ENCODE measurements at regions not wholly inside any gene's neighbourhood (a gene's known extent, or its start where the extent isn't known, plus 50 kb on each side); places are given as distances from the start of the nearest gene placed in this dataset.

- 22% methylated on average over 3 of the region's 3 CpGs for WGBS (ENCODE audit: insufficient coverage, insufficient replicate concordance, low lambda C conversion rate, missing lambda C conversion rate)
- Histone ChIP-seq H4K20me1 (ENCODE audit: control insufficient read depth, insufficient read depth) (no peaks in the 10 kb centered on the region), H3K27me3 (replicated peaks in 1 of 2; ENCODE audit: control insufficient read depth in 2 of 2, insufficient read depth in 2 of 2, low read length in 1 of 2) (no peaks in the 10 kb centered on the region; a peak in 1 of 4 replicates), H3K27ac (ENCODE audit: control insufficient read depth, insufficient read depth) (no peak overlapping the region), H3K4me1 (ENCODE audit: control insufficient read depth, insufficient read depth, low read length) (no peaks in the 10 kb centered on the region), H3K9ac (ENCODE audit: control insufficient read depth, insufficient read depth, low read length) (no peak overlapping the region), H2AFZ (ENCODE audit: control insufficient read depth, low read depth, low read length) (no peak overlapping the region), H3K9me3 (replicated peaks; ENCODE audit: control insufficient read depth, insufficient read depth, low read length) (no peaks in the 10 kb centered on the region), H3K4me3 (no peak overlapping the region), H3K4me2 (ENCODE audit: control insufficient read depth, insufficient read depth) (no peak overlapping the region), H3K36me3 (ENCODE audit: control insufficient read depth in 2 of 2, insufficient read depth in 2 of 2, low read length in 1 of 2) (no peaks in the 10 kb centered on the region), H3K79me2 (ENCODE audit: control insufficient read depth, insufficient read depth, low read length) (no peaks in the 10 kb centered on the region)
- no peak for ATAC-seq
- TF ChIP-seq TCF12 (IDR thresholded peaks at IDR 0.05; ENCODE audit: low read depth, low read length), result no peak
- SMC1A ChIA-PET (ENCODE audit: uncharacterized antibody, unreplicated experiment), result interaction anchor here (1.5 kb wide), 1 partner anchor 522 kb away, joined by 3 read pairs; no protein-coding TSS in a partner anchor
- intact Hi-C loops (cut with micrococcal nuclease; ENCODE audit: unreplicated experiment), result no loop called here
- no TSS peak for BruUV-seq (replicated peaks)
- FAIRE-seq, result no peak
- RAD21 ChIA-PET (ENCODE audit: unreplicated experiment), result no interaction called here
- DNase-seq (ENCODE audit: low read depth, low spot score), result no peak
- POLR2A ChIA-PET, result no interaction called here
- CTCF ChIA-PET, result no interaction called here
- in situ Hi-C loops (cut with MboI), result no loop called here
Observed at GRCh38 chr6:126743076-126743475, 375.4 kb upstream of the RSPO3 start.

GRCh38 chr6:126747728-126748540 is 370.5 kb upstream of the RSPO3 start:
- Histone ChIP-seq H3K27me3 (replicated peaks in 1 of 2; ENCODE audit: control insufficient read depth in 2 of 2, insufficient read depth in 2 of 2, low read length in 1 of 2) (no peaks in the 10 kb centered on the region; a peak in 1 of 4 replicates), H3K4me1 (ENCODE audit: control insufficient read depth, insufficient read depth, low read length) (no peaks in the 10 kb centered on the region), H4K20me1 (ENCODE audit: control insufficient read depth, insufficient read depth) (no peaks in the 10 kb centered on the region), H3K79me2 (ENCODE audit: control insufficient read depth, insufficient read depth, low read length) (no peaks in the 10 kb centered on the region), H3K4me2 (ENCODE audit: control insufficient read depth, insufficient read depth) (no peak overlapping the region), H3K9ac (ENCODE audit: control insufficient read depth, insufficient read depth, low read length) (no peak overlapping the region), H3K9me3 (replicated peaks; ENCODE audit: control insufficient read depth, insufficient read depth, low read length) (no peaks in the 10 kb centered on the region), H3K36me3 (ENCODE audit: control insufficient read depth in 2 of 2, insufficient read depth in 2 of 2, low read length in 1 of 2) (no peaks in the 10 kb centered on the region), H3K27ac (ENCODE audit: control insufficient read depth, insufficient read depth) (no peak overlapping the region), H3K4me3 (no peak overlapping the region), H2AFZ (ENCODE audit: control insufficient read depth, low read depth, low read length) (no peak overlapping the region)
- WGBS (ENCODE audit: insufficient coverage, insufficient replicate concordance, low lambda C conversion rate, missing lambda C conversion rate), result 8% methylated on average over 4 of the region's 4 CpGs
- no peak for ATAC-seq
- ChIA-PET POLR2A (no interaction called here), SMC1A (ENCODE audit: uncharacterized antibody, unreplicated experiment) (no interaction called here), RAD21 (ENCODE audit: unreplicated experiment) (no interaction called here), CTCF (no interaction called here)
- no TSS peak for BruUV-seq (replicated peaks)
- TF ChIP-seq HDAC2 (IDR thresholded peaks at IDR 0.05), result no peak
- no peak for TF ChIP-seq RAD21 (IDR thresholded peaks at IDR 0.05; ENCODE audit: insufficient read depth, low read depth, low read length)
- no peak for TF ChIP-seq SREBF2 (IDR thresholded peaks at IDR 0.05; ENCODE audit: low read length)
- TF ChIP-seq ZNF217 (IDR thresholded peaks at IDR 0.05), result no peak
- TF ChIP-seq GATAD2B (conservative IDR thresholded peaks at IDR 0.05; ENCODE audit: low read depth), result no peak
- no peak for TF ChIP-seq ATF7 (IDR thresholded peaks at IDR 0.05; ENCODE audit: low read depth)
- no peak for TF ChIP-seq NFYA (IDR thresholded peaks at IDR 0.05; ENCODE audit: borderline replicate concordance, low read depth, low read length)
- TF ChIP-seq ZNF592 (IDR thresholded peaks at IDR 0.05), result no peak
- no peak for TF ChIP-seq RFX5 (IDR thresholded peaks at IDR 0.05; ENCODE audit: low read depth, low read length)
- in situ Hi-C loops (cut with MboI) (no loop called here), intact Hi-C loops (cut with micrococcal nuclease; ENCODE audit: unreplicated experiment) (no loop called here)
- no peak for FAIRE-seq
- DNase-seq (ENCODE audit: low read depth, low spot score), result no peak

Measured in GM12878 (cell line).